ENCODE measurements at regions not wholly inside any gene's neighbourhood (a gene's known extent, or its start where the extent isn't known, plus 50 kb on each side); places are given as distances from the start of the nearest gene placed in this dataset.

DNA sequence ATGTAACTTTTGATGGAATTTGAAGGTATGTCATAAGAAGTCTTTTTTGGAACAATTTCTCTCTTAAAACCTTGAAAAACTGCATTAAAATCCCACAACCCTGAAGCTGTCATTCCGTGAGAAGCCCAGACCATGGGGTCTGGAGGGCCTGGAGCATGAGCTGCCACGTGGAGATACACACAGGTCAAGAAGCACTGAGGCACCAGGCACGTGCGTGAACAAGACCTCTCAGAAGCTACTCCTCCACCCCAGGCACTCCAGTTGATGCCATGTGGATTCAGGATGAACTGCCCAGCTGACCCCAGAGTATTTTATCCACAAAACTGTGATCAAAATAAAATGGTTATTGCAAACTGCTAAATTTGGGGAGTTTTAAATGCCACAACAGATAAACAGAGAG lies 227.5 kb upstream of the BRINP1 start:
- DNase-seq, result no peak

DNA sequence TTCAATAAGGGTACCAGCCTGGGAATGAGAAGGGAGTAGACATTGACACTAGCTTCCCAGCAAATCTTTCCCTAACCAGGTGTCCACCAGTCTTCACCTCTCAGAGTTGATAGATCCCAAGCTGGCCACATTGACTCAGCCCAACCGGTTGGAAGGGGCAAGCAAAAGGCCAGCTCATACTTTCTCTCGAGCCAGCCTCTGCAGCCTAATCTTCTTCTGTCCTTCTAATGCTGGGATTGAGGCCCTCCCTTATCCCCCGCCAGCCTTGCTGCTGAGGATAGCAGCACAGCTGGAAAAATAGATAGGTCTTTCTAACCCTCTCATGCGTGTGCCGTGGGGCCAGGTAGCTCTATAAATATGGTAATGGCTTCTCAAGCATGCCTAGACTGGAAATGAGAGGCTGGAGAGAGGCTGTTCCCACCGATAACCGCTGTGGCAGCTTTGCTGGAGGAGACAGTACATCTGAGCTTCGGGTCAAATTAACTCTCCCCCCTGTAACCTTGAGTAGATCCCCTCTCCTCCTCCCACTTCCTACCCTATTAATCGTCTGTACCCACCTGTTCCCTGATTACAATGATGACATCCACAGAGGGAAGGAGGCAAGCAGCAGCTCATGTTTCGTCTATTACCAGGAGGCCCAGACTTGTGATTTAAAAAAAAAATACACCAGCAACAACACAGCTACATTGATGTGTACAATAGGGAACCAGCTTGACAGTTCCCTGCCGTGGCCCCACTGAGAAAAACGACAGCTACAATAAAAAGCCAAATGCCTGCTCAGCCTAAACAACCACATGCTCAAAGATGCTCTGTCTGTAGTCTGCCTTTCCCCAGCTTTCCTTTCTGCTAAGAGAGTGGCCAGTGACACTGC lies 219.9 kb upstream of the BRINP1 start:
- DNase-seq, result no peak

DNA sequence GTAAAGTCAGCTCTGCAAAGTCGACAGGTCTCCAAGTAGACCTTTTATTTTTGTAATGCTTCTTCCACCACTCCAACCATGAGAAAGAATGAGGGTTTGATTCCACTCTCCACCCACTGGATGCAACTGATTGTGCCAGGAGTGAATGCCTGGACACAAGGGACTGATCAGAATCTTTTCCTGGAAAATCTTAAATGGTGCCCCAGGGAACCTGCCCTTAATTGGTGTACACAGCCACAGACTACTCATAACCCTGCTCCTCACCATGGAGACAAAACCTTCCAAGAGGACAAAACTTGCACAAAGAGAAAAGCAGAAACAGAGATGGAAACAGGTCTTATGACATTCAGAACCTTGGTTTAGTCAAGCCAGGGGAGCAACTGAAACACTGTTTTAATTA lies 208.6 kb upstream of the BRINP1 start:
- no peak for DNase-seq

DNA sequence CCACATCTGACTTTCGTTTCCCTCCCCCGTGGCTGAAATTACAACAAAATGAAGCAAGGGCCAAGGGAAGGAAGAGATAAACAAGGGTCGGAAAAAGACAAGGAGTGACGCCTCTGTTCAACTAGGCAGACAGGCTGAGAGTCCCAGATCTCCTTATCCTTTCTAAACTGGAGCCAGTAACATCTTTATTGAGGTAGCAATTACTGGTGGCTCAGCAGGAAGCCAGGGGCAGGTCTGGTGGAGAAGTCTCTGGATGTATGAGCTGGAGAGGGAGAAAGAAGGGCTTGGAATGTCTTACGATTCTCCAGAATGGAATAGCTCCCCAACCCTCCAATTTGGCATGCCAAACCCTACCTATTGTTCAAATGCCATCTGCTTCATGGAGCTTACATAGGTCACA lies 190.8 kb upstream of the BRINP1 start:
- no peak for DNase-seq

DNA sequence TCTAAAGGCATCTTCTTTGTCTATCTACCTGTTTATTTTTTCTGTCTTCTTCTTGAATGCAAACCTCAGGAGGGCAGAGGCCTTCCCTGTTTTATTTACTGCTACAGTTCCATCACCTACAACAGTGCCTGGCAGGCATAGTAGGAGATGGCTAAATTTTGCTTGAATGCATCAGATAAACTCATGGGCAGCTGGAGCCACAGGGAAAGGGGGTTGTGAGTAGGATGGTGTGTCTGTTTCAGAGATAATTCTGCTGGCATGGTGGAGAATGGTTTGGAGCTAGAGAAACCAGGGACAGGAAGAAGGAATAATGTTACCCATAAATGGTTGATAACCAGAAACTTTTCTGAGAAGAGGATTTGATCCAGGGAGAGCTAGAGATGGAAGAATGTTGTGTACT lies 189.8 kb upstream of the BRINP1 start:
- no peak for DNase-seq

DNA sequence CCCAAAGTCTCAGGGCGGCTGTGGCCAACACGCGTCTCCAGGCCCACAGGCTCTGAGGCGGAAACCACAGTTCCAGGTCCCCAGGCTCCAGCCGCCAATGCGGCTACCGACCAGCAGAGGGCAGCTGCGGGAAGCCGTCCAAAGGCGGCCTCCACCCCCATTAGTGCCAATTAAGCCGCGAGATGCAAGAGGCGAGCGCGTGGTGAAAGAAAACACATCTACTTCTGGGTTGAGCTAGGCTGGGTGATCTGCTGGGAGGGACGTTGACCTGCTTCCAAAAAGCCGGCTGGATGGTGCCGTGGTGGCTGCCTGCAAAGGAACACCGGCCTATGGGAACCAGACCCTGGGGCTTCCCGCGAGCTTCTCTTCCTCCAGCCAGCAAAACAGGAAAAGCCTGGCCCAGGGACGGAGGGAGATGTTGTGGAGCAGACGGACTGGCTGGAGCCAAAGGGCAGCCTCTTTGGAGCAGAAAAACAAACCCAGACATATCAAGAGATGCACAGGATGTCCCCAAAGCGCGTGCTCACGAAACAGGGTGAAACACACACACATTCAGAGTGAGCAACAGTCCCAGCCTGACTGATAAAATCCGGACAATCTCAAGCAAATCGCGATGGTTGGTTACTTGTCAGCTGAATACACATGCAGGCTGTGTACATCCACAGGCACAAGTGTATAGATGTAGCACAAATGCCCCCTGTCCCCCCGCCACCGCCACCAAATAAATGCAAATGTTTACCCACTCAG lies 187.1 kb upstream of the BRINP1 start:
- peak; percentile 75 for DNase-seq

DNA sequence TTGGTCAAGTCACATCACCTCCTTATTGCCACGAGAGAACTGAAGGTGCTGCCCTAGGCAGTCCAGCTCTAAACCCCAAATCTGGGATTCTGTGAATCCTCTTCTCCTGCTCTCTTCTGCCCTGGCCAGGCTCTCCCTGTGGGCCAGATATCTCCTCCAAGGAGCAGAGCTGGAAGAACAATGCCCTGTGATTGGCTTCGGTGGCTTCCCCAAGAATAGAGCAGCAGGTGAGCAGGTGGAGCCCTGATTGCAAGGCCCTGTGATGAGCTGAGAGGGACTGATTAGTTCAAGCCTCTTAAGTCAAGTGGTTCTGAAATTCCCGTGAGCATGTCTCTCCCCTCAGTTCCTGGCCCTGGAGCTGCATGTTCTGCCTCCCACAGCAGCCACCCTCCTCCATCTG lies 175.3 kb upstream of the BRINP1 start:
- DNase-seq, result no peak

DNA sequence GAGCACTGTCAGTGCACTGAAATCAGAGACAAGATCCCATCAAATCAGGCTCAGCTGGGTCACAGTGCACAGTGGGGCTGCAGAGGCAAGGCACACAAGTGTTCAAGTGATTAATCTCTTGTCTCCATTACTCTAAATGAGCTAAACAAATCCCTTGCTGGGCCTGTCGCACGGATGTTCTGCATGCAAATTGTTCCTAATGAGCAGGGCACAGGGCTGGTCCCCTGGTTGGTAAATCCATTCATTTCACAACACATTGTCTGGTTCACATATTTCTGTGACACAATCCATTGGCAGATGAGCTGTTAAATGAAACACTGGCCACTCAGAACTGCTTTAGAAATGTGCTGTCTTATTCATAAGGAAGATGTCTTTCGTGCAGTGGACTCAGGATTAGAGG lies 167.9 kb upstream of the BRINP1 start:
- DNase-seq, result no peak

DNA sequence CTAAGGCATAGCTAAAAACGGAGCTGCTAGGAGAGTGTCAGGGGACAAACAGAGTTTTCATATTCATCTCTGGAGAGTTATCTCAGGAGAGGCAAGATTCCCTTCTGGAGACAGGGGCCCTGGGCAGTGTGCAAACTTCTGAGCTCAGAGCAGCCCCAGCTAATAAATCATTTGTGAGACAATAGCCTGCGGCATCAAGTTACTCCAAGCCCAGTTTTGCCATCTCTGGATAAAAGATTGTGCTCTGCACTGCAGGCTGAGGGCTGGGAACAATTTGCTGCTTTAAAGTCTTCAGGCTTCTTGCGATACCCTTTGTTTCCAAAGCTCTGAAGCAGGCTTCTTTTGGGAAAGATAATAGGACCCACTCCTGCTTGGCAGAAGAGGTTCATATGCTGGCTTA lies 164.3 kb upstream of the BRINP1 start:
- DNase-seq, result no peak

DNA sequence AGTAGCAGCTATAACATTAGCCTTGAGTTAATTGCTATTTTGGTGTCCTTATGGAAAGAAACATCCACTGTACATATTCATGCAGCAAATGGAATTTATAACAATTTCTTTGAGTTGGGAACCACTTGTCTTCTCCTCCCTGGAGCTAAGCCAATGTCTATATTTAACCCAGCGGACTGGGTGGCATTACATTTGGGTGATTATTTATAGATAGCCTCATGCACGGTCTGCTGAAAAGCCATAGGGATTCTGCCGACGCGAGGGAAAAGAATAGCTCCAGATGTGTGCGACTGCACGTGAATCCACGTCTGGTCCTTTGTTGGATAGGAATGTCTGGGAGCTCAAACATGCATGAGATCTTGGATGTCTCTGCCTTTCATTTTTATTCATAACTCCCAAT lies 157.5 kb upstream of the BRINP1 start:
- DNase-seq, result no peak

DNA sequence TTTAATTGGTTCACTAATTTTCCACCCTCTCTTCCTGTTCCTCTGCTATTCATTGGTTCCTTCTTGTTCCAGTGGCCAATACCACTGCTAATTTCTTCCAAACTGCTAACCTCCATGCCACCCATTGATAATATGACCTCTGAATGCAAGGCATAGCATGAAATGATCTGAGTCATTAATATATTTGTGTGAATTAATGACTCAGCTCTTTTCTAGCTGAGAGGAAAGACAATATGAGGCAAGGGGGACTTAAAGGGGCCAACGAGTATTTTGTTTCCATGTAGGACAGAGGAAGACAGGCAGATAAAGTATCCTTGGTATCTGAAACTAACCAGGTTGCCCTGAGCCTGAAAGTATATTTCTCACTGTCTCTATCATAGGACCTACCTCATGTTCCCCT lies 154.3 kb upstream of the BRINP1 start:
- DNase-seq, result no peak

DNA sequence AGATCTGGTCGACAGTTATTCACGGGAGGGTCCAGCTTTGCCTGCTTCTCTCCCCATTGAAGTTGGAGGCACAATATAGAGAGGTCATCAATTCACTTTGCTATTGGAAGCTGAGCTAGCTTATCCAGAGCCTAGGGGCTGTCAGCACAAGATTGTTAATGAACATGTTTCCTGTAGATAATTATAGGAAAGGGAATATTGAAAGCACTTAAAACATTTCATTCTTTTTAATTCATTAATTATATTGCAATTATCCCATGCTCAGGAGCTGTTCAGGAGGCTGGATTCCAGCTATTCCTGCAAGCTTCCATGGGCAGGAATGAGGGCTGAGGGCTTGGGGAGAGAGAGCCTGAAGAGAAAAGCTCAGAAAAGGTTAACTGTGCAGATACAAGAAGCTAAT lies 153.1 kb upstream of the BRINP1 start:
- no peak for DNase-seq

DNA sequence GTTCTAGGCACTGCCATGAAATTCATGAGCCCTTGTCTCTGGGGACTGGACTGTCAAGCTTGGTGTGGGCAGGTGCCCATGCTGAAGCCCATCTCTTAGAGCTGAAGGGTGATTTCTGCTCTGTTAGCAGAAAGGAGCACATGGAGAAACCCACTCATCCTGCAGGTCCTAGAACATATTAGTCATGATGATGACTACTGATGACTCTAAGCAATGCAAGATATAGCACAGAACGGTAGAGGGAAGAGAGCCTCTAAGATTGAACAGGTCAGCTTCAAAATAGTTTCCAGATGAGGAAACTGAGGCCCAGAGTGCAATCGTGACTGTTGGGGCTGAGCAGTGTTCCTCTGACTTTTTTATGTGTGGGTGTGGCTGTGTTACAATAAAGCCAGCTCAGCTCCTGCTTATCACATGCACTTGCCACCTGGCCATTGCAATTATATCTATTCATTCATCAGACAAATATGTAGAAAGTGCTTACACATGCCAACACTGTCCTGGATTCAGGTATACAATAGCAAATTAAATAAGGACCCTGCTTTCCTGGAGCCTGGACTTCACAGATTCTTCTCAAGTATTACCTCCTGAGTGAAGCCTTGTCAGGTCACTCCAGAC lies 140.2 kb upstream of the BRINP1 start:
- no peak for DNase-seq

DNA sequence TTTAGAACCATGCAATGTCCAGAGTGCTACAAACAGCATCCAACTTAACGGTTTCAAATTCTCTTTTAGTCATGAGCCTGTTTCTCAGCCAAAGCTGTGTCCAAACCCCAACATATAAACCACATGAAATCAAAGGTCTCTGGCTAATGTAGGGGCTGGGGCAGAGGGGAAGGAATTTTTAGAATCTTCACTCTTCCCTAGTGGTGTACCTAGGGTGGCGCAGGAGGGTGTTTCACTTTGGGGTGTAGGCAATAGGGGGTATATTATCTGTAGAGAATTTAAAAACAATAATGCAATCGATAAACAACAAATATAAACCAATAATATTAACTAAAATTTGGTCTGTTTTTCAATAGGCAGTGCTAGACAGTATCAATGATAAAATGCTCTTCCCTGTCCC lies 132.1 kb upstream of the BRINP1 start:
- no peak for DNase-seq

DNA sequence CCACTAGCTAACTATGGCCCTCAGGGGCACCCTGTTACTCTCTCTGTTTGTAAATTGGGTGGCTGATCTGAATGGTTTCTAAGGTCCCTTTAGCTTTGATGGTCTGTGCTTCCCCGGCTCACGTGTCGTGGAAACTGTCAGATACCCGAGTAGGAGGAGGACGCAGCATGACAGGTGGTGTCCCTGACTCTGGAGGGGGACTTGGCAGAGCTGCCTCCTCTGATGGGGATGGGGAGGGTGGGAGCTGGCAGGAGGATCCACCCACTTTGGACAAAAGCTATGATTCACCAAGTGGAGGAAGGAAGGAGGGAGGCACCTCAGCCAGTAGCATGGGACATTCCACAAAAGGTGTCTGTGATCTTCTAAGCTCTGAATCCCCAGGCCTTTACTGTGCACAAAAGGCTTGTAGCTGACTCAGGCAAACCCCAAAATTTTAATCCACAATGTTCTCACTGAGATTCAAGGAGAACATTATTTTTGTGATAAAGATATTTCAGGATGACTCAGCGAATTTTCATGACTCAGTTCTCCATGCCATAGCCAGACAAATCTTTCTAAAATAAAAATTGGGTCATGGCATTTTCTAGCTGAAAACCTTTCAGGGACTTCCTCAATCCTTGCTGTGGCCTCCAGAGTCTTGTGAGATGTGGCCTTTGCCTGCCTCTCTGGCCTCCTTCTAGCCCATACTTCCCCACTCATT lies 131.0 kb upstream of the BRINP1 start:
- no peak for DNase-seq

DNA sequence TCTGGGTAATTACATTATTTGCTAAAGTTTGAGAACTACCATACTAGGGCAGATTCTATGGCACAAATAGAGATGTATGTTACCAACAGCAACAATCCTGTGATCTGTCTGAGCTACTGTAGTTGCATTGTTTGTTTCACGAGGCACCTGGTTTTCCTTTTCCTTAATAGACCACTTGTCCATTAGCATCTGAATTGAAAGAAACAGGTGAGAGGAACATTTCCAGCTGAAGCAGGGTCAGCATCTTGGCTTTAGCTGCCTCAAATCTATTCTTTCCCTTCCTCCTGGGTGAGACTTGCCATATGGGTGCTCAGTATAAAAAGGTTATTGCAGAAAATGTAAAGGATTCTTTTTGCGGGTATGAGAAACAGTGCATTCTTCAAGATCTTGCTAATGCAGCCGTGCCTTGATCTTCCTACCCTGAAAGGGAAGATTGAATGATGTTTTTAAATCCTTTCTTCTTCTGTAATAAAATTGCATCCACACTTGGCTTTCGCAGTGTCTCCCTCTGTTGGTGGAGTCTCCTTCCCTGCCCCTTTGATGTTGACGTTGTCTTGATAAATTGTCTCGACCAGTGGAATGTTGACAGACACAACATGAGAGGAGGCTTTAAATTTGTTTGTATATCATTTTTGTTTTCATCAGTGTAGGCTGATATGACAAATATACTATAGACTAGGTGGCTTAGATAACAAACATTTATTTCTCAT lies 118.0 kb upstream of the BRINP1 start:
- DNase-seq, result no peak

DNA sequence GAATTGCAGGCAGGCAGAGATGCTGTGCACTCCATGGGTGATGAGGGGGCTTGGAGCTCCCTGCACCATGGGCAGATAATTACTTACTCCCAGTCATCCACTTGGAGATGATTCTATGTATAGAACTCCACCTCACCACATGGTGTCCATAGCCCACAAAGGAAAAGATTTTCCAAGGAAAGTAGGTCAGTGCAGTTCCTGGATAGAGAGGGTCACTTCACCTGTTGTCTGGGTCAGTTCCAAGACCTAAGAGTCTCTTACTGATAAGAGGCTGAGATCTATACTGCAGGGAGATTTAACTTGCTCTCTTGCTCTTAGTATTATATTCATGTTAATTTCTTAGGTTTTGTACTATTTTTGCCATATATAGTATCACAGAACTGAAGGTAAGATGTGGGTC lies 113.9 kb upstream of the BRINP1 start:
- no peak for DNase-seq

DNA sequence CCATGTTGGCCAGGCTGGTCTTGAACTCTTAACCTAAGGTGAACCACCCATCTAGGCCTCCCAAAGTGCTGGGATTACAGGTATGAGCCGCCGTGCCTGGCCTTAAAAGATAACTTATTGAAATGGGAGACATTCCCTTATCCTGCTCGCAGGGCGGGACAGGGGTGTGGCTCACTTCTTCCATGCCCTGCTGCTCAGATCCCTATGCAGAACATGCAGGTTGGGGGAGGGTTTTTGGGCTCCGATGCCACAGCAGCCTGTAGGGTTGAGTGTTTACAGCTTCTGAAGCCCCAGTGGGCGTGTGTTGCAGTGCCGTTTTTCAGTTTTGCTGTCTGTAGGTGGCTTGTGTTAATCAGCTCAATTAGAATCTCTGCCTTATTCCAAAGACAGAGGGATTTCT lies 108.0 kb upstream of the BRINP1 start:
- no peak for DNase-seq

DNA sequence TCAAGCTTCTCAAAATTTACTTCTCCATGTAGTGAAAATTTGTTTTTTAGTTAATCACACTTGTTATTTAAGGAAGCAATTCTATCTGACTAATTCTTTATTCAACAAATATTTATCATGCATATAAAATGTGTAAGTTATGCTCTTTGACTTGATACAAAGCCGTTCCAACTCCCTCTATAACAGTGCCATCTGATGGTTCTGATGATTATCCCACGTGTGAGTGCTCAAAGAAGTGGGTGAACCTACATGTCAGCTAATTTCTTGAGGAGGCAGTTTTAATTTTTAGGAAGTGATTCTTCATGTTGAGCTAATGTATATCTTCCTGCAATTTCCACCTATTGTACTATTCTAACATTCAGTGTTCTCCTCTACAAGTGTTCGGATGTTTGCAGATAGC lies 88.8 kb upstream of the BRINP1 start:
- DNase-seq, result no peak

DNA sequence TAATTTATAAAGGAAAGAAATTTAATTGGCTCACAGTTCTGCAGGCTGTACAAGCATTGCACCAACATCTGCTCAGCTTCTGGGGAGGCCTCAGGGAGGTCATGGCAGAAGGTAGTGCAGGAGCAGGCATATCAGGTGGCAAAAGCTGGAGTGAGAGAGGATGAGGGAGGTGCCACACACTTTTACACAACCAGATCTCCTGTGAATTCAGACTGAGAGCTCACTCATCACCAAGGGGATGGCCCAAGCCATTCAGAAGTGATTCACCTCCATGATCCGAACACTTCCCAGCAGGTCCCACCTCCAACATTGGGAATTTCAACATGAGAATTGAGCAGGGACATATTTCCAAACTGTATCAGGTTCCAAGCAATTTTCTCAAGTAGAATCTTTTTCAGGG lies 84.7 kb upstream of the BRINP1 start:
- no peak for DNase-seq

DNA sequence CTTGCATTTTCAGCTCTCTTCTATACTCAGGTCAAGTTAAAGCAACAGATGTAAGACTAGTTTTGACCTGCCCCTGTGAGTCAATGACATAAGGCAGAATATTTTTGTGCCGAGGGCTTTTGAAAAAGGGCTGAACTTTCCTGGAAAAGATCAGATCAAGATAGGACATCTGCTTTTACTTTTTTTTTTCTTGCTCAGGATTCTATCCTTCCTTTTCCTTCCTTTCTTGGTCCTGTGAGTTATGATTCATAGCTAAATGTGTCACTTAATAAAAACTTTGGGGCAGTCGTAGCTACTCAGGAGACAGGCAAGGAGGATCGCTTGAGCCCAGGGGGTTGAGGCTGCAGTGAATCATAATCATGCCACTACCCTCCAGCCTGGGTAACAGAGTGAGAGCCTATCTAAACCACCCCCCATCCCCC lies 84.3 kb upstream of the BRINP1 start:
- no peak for DNase-seq

DNA sequence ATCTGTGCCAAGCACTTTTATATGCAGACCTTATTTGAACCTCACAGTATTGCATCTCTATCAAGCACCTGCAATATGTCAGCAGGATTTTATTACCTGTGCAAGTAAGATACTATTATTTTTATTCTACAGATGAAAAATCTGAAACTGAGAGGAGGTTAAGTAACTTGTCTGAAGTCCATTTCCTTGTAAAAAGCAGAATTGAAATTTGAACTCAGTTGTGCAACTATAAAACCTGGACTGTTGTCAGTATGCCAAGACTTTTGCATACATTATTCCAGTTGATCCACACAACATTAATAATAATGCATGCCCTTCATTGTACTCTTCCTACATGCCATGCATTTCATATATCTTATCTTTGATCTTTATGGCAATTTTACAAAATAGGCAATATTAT lies 82.2 kb upstream of the BRINP1 start:
- no peak for DNase-seq

DNA sequence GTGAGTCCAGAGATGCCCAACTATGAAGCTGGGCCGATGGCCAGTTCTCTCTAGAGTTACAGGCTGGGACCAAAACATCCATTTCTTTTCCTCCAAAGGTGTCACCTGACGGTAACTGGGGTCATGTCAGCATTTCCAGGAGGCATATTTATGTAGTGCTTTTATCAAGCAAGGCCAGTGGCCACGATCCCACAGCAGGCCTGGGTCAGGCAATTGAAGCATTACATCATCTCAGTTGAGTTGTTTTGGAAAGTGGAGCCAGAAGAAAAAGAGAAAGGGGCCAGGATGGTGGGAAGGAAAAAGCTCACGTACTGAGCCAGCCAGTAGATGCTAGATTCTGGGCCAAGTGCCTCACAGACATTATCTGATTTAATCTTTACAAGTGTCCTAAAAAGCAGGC lies 73.9 kb upstream of the BRINP1 start:
- no peak for DNase-seq

Data from right forelimb (tissue), 1 donor.